DND-41 (cell line): ENCODE measurements at regions not wholly inside any gene's neighbourhood (a gene's known extent, or its start where the extent isn't known, plus 50 kb on each side); places are given as distances from the start of the nearest gene placed in this dataset.

Experiments
- CTCF ChIP-seq: IDR thresholded peaks from 2 replicates; pipeline ENCODE4 v1.5.1; 2012; ENCODE audit warnings: borderline replicate concordance, low read length, moderate library complexity, mild to moderate bottlenecking; ENCODE audit not compliant: poor library complexity, severe bottlenecking; ENCODE audit errors: extremely low read depth
- EZH2 ChIP-seq: IDR thresholded peaks from 3 replicates; pipeline ENCODE4 v1.6.1; 2012; ENCODE audit warnings: borderline replicate concordance, low read depth, mild to moderate bottlenecking, moderate library complexity, low read length, inconsistent platforms; ENCODE audit not compliant: severe bottlenecking

GRCh38 chr2:163177592-163177991 is 339.0 kb upstream of the KCNH7 start:
- TF ChIP-seq EZH2 (no peak), CTCF (no peak)
